Psoas muscle (tissue), 7 donors: ENCODE measurements at regions not wholly inside any gene's neighbourhood (a gene's known extent, or its start where the extent isn't known, plus 50 kb on each side); places are given as distances from the start of the nearest gene placed in this dataset.

Source experiments
- ATAC-seq, 4 donors: fragments of 200-7000 bp; cut with Tn5 transposase; one replicate each; pipeline ENCODE4 v1.9.1; 2020; ENCODE audit warnings: moderate library complexity in 3 of 4, mild to moderate bottlenecking in 2 of 4
- DNase-seq, 2 donors: peaks; one replicate each; pipeline ENCODE4 v3.0.0-alpha.2; 2020
- H3K27ac ChIP-seq: fragments of 200-600 bp; one replicate; pipeline ENCODE4 v1.8.0; 2022
- H3K27me3 ChIP-seq, 3 donors: fragments of 200-600 bp in 1 of 3; one replicate each; pipeline versions ENCODE4 v1.6.1 to v1.8.0; 2013 to 2022; ENCODE audit warnings: low read length in 2 of 3, mild to moderate bottlenecking in 2 of 3, moderate library complexity in 1 of 3; ENCODE audit not compliant: insufficient read depth in 3 of 3
- H3K36me3 ChIP-seq, 2 donors: fragments of 200-600 bp in 1 of 2; one replicate each; pipeline versions ENCODE4 v1.6.1 to v1.8.0; 2013 to 2022; ENCODE audit warnings: low read depth in 1 of 2, mild to moderate bottlenecking in 1 of 2, moderate library complexity in 1 of 2; ENCODE audit not compliant: insufficient read depth in 1 of 2
- H3K4me1 ChIP-seq: fragments of 200-600 bp; one replicate; pipeline ENCODE4 v1.8.0; 2022
- H3K4me3 ChIP-seq: fragments of 200-600 bp; one replicate; pipeline ENCODE4 v1.8.0; 2022; ENCODE audit warnings: mild to moderate bottlenecking
- H3K9me3 ChIP-seq: fragments of 200-600 bp; one replicate; pipeline ENCODE4 v1.8.0; 2022
- CTCF ChIP-seq: fragments of 200-600 bp; IDR thresholded peaks from one replicate; pipeline ENCODE4 v1.8.0; 2022; ENCODE audit warnings: antibody characterized with exemption
- WGBS, 3 donors: extraction: QIAGEN DNeasy Blood & Tissue Kit; methylation state at CpG; one replicate each; pipeline versions ENCODE4 v1.1.6 to v1.1.7; 2013; 5-methylcytosine and 5-hydroxymethylcytosine counted together
- intact Hi-C, 2 donors: fragments of 100-400 bp; cut with DNase I; formaldehyde crosslinking; loops; one replicate each; pipeline versions ENCODE4 v1.11.0 to v1.14.2; 2022
- donor health status: healthy with polysubstance abuse.
- donor health status: DM: no; HTN: no; CAD: no; lungs with moderate emphysema.
- donor health status: Bipolar disorder and iron deficiency.
- donor health status: healthy.
- donor health status: DM: yes; HTN: yes; CAD: no.
- donor health status: DM: no; HTN: no; CAD: no.
- donor health status: DM: yes; HTN: yes; CAD: no.

GRCh38 chr2:155810411-155810810, 522.1 kb downstream of the NR4A2 start:
- no peak for TF ChIP-seq CTCF
- H3K27me3 ChIP-seq = peaks cover 0 to 2% (median 0%) of the 10 kb centered on the region in 3 donors
- ATAC-seq (no peak), DNase-seq (no peak)
- H3K36me3 ChIP-seq = no peaks in the 10 kb centered on the region
- intact Hi-C loops = no loop called here
- no peak overlapping the region for H3K27ac ChIP-seq
- no peaks in the 10 kb centered on the region for H3K9me3 ChIP-seq
- no peaks in the 10 kb centered on the region for H3K4me1 ChIP-seq
- WGBS, 3 donors = 64 to 89% (median 65%) methylated on average over 1 of the region's 1 CpG
- no peak overlapping the region for H3K4me3 ChIP-seq

DNA sequence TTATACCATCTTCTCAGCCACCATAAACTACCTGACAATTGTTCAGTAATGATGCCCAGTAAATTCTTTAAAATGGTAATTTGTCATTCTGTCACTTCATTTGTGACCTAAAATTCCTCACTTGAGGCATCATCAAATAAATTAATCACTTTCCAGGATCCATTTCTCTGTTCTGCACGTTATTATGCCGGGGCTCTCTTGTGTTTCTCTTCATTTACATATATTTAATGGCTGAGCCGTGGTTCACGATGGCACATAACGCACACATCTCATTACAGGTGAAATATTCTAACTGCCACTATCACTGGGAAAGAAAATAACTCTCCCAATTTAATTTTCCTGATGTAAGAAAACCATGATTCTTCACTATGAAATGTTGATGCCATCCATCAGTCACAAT, 529.6 kb downstream of the NR4A2 start:
- intact Hi-C loops = no loop called here
- H3K9me3 ChIP-seq = no peaks in the 10 kb centered on the region
- no peak overlapping the region for H3K27ac ChIP-seq
- no peak for TF ChIP-seq CTCF
- 79 to 80% (median 80%) methylated on average over 5 of the region's 5 CpGs for WGBS, 3 donors
- no peaks in the 10 kb centered on the region for H3K4me1 ChIP-seq
- H3K36me3 ChIP-seq = no peaks in the 10 kb centered on the region
- DNase-seq = no peak
- H3K27me3 ChIP-seq = no peaks in the 10 kb centered on the region
- no peak overlapping the region for H3K4me3 ChIP-seq
- no peak for ATAC-seq

- no peak overlapping the region for H3K27ac ChIP-seq
- H3K4me1 ChIP-seq = no peaks in the 10 kb centered on the region
- no peaks in the 10 kb centered on the region for H3K36me3 ChIP-seq
- DNase-seq (no peak), ATAC-seq (no peak)
- peaks cover 12% of the 10 kb centered on the region for H3K9me3 ChIP-seq
- WGBS, 3 donors = 89 to 100% (median 96%) methylated on average over 1 of the region's 1 CpG
- H3K27me3 ChIP-seq = no peaks in the 10 kb centered on the region
- intact Hi-C loops = no loop called here
- no peak for TF ChIP-seq CTCF
- no peak overlapping the region for H3K4me3 ChIP-seq
Observed at GRCh38 chr2:155792666-155793065, 539.9 kb downstream of the NR4A2 start.

DNA sequence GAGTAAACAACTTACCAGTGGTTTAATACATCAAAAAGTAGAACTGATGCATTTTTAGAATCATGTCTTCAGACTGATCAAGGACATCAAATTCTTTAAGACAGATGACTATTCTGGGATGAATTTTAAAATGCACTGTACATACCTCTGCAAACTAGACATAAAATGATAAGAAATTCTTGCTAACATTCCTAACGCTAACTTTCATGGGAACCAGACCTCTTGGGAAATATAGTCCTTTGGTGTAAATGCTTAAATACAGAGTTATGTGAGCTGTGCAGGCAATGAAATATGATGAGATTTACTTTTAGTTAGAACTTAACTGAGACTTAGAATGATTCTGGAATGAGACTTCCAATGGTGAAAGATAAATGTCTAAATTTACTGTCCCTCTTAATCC, 562.0 kb downstream of the NR4A2 start:
- no peaks in the 10 kb centered on the region for H3K36me3 ChIP-seq
- no peak for TF ChIP-seq CTCF
- DNase-seq = no peak
- no peaks in the 10 kb centered on the region for H3K4me1 ChIP-seq
- H3K27ac ChIP-seq = no peak overlapping the region
- intact Hi-C loops = no loop called here
- H3K4me3 ChIP-seq = no peak overlapping the region
- ATAC-seq = no peak
- whole genome bisulfite sequencing, 3 donors = 27 to 35% (median 33%) methylated on average over 1 of the region's 1 CpG
- H3K27me3 ChIP-seq = no peaks in the 10 kb centered on the region
- peaks cover 5% of the 10 kb centered on the region for H3K9me3 ChIP-seq

DNA sequence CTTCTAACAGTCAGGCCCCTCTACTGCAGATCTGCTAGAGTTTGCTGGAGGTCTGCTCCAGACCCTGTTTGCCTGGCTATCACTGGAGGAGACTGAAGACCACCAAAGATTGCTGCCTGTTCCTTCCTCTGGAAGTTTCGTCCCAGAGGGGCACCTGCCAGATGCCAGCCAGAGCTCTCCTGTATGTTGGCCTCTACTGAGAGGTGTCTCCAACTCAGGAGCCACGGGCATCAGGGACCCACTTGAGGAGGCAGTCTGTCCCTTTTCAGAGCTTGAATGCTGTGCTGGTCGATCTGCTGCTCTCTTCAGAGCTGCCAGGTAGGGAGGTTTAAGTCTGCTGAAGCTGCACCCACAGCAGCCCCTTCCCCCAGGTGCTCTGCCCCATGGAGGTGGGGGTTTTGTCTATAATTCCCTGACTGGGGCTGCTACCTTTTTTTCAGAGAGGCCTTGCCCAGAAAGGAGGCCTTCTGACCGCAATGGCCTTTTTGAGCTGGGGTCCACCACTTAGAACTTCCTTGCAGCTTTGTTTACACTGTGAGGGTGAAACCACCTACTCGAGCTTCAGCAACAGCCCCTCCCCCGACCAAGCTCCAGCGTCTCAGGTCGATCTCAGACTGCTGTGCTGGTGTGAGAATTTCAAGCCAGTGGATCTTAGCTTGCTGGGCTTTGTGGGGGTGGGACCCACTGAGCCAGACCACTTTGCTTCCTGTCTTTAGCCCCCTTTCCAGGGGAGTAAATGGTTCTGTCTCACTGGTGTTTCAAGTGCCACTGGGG, 566.0 kb downstream of the NR4A2 start:
- H3K4me1 ChIP-seq = no peaks in the 10 kb centered on the region
- no peak overlapping the region for H3K4me3 ChIP-seq
- DNase-seq = no peak
- H3K27me3 ChIP-seq = no peaks in the 10 kb centered on the region
- TF ChIP-seq CTCF = no peak
- 59 to 62% (median 61%) methylated on average over 8 of the region's 8 CpGs for WGBS, 3 donors
- no peak for ATAC-seq
- H3K9me3 ChIP-seq = no peaks in the 10 kb centered on the region
- H3K27ac ChIP-seq = no peak overlapping the region
- H3K36me3 ChIP-seq = no peaks in the 10 kb centered on the region
- intact Hi-C loops = no loop called here
